Keratinocyte (primary cell): ENCODE measurements at regions not wholly inside any gene's neighbourhood (a gene's known extent, or its start where the extent isn't known, plus 50 kb on each side); places are given as distances from the start of the nearest gene placed in this dataset.

ENCODE experiments used
- DNase-seq: peaks from one replicate; pipeline ENCODE4 v3.0.0-alpha.2; 2011; ENCODE audit warnings: low read depth, missing footprints, low spot score
- FAIRE-seq: peaks from 2 replicates; lab custom pipeline; 2011; peaks lifted over from hg19 to GRCh38; lab: Jason Lieb, UNC
- H2AFZ ChIP-seq: 2 replicates; pipeline ENCODE4 v1.6.0; 2012; ENCODE audit warnings: low read length, control low read depth, inconsistent platforms; ENCODE audit not compliant: control insufficient read depth
- H3K27ac ChIP-seq: 2 replicates; pipeline ENCODE4 v1.5.1; 2011; ENCODE audit warnings: low read length; ENCODE audit not compliant: control insufficient read depth, insufficient read depth
- H3K27me3 ChIP-seq: 3 replicates; pipeline ENCODE4 v1.6.0; 2011; ENCODE audit warnings: low read length; ENCODE audit not compliant: control insufficient read depth, insufficient read depth; ENCODE audit errors: extremely low read depth
- H3K36me3 ChIP-seq, 2 experiments: 2 replicates in 1 of 2; 3 replicates in 1 of 2; pipeline ENCODE4 v1.5.1; 2011; ENCODE audit warnings: low read length in 2 of 2, mild to moderate bottlenecking in 1 of 2; ENCODE audit not compliant: control insufficient read depth in 2 of 2, insufficient read depth in 2 of 2; ENCODE audit errors: extremely low read depth in 1 of 2
- H3K4me1 ChIP-seq: 3 replicates; pipeline ENCODE4 v1.5.1; 2011; ENCODE audit warnings: low read length; ENCODE audit not compliant: control insufficient read depth, insufficient read depth; ENCODE audit errors: extremely low read depth
- H3K4me2 ChIP-seq: 3 replicates; pipeline ENCODE4 v1.6.0; 2011; ENCODE audit warnings: low read depth, low read length; ENCODE audit not compliant: control insufficient read depth, insufficient read depth; ENCODE audit errors: extremely low read depth
- H3K4me3 ChIP-seq, 3 experiments: fragments of 200-600 bp in 1 of 3; sonication (generic) in 1 of 3; 2 replicates in 2 of 3; 3 replicates in 1 of 3; pipeline ENCODE4 v1.5.1; 2011 to 2016; ENCODE audit warnings: low read length in 3 of 3, mild to moderate bottlenecking in 3 of 3, control low read depth in 2 of 3, inconsistent platforms in 1 of 3, low read depth in 1 of 3, mixed read lengths in 1 of 3, mixed run types in 1 of 3, moderate library complexity in 1 of 3; ENCODE audit not compliant: control insufficient read depth in 2 of 3, insufficient read depth in 2 of 3; ENCODE audit errors: extremely low read depth in 1 of 3
- H3K79me2 ChIP-seq: 2 replicates; pipeline ENCODE4 v1.6.0; 2012; ENCODE audit warnings: low read length; ENCODE audit not compliant: control insufficient read depth, insufficient read depth
- H3K9ac ChIP-seq: 3 replicates; pipeline ENCODE4 v1.6.0; 2011; ENCODE audit warnings: low read length; ENCODE audit not compliant: control insufficient read depth, insufficient read depth; ENCODE audit errors: extremely low read depth
- H3K9me1 ChIP-seq: 3 replicates; pipeline ENCODE4 v1.6.0; 2011; ENCODE audit warnings: low read length; ENCODE audit not compliant: control insufficient read depth, insufficient read depth; ENCODE audit errors: extremely low read depth
- H3K9me3 ChIP-seq: 2 replicates; pipeline ENCODE4 v1.5.1; 2012; ENCODE audit warnings: low read depth, low read length; ENCODE audit not compliant: control insufficient read depth
- H4K20me1 ChIP-seq: 3 replicates; pipeline ENCODE4 v1.6.0; 2011; ENCODE audit warnings: low read length; ENCODE audit not compliant: control insufficient read depth, insufficient read depth; ENCODE audit errors: extremely low read depth
- EZH2 ChIP-seq: IDR thresholded peaks from one replicate; pipeline ENCODE4 v1.6.1; 2012; ENCODE audit warnings: inconsistent platforms, mild to moderate bottlenecking, low read length, moderate library complexity
- dilution Hi-C: fragments of 300-500 bp; cut with MboI; formaldehyde crosslinking; loops from one replicate; pipeline ENCODE4 v1.7.0; 2020; ENCODE audit warnings: low sequenced_read_pairs; ENCODE audit not compliant: extremely low pct_ligation_motif_present
- TF ChIP-seq, protein P1 (sequence below), 3 experiments: IDR thresholded peaks in 1 of 3; conservative IDR thresholded peaks in 1 of 3; optimal IDR thresholded peaks in 1 of 3; 2 replicates in 2 of 3; 3 replicates in 1 of 3; pipeline versions ENCODE3 to v1.5.1; 2011; ENCODE audit warnings: low read length in 3 of 3, mild to moderate bottlenecking in 3 of 3, moderate library complexity in 2 of 3, control low read depth in 1 of 3, inconsistent platforms in 1 of 3; ENCODE audit not compliant: insufficient read depth in 2 of 3; ENCODE audit errors: extremely low read depth in 1 of 3

DNA sequence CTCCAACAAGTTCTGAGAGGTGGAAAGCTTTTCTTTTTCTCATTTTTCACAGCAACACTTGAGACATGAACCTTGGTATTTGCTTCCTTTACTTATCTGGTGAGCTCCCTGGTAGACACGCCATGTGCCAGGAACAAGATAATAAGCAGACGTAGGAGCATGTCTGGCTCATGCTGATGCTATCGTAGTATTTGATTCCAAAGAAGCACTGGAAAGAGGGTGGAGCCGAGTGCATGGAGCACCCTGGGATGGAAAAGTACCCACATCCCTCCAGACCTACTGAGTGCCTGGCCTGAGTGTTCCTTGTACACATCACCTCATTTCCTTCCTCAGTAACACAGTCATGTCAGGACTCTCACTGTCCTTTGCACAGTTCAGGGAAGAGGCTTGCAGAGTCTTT, 231.0 kb downstream of the CBLN1 start:
- no peak overlapping the region for H3K4me3 ChIP-seq
- FAIRE-seq (no peak), DNase-seq (no peak)
- no peak overlapping the region for H3K9ac ChIP-seq
- no peaks in the 10 kb centered on the region for H4K20me1 ChIP-seq
- H3K27me3 ChIP-seq = peaks cover 3% of the 10 kb centered on the region
- no peaks in the 10 kb centered on the region for H3K9me3 ChIP-seq
- dilution Hi-C loops = no loop called here
- H3K36me3 ChIP-seq = no peaks in the 10 kb centered on the region
- H2AFZ ChIP-seq = no peak overlapping the region
- no peak overlapping the region for H3K4me2 ChIP-seq
- no peak for TF ChIP-seq EZH2
- TF ChIP-seq, protein P1, sequence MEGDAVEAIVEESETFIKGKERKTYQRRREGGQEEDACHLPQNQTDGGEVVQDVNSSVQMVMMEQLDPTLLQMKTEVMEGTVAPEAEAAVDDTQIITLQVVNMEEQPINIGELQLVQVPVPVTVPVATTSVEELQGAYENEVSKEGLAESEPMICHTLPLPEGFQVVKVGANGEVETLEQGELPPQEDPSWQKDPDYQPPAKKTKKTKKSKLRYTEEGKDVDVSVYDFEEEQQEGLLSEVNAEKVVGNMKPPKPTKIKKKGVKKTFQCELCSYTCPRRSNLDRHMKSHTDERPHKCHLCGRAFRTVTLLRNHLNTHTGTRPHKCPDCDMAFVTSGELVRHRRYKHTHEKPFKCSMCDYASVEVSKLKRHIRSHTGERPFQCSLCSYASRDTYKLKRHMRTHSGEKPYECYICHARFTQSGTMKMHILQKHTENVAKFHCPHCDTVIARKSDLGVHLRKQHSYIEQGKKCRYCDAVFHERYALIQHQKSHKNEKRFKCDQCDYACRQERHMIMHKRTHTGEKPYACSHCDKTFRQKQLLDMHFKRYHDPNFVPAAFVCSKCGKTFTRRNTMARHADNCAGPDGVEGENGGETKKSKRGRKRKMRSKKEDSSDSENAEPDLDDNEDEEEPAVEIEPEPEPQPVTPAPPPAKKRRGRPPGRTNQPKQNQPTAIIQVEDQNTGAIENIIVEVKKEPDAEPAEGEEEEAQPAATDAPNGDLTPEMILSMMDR (optimal IDR thresholded peaks at IDR 0.05 in 1 of 3, IDR thresholded peaks at IDR 0.05 in 1 of 3, conservative IDR thresholded peaks at IDR 0.05 in 1 of 3; ENCODE audit: extremely low read depth in 1 of 3, insufficient read depth in 2 of 3, low read length in 3 of 3) = no peak
- H3K27ac ChIP-seq = no peak overlapping the region
- H3K9me1 ChIP-seq = no peaks in the 10 kb centered on the region
- H3K79me2 ChIP-seq = no peaks in the 10 kb centered on the region
- no peaks in the 10 kb centered on the region for H3K4me1 ChIP-seq

DNA sequence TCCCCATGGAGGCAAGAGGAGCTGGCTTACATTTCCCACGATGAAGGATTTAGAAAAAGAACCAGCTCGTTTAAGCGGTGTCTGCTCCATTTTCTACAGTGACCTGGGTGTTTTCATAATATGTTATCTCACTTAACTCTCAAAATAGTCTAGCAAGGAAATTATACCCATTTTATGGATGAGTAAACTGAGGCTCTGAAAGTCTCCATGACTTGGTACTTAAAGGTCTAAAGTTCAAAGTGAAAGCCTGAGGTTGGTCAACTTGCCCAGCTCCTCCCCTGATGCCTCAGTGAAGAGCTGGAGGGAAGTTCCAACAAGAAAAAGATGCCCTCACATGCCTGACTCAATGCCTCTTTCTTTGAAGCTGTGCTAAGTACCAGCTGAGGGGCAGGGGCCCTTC, 232.0 kb downstream of the CBLN1 start:
- TF ChIP-seq, protein P1 (optimal IDR thresholded peaks at IDR 0.05 in 1 of 3, IDR thresholded peaks at IDR 0.05 in 1 of 3, conservative IDR thresholded peaks at IDR 0.05 in 1 of 3; ENCODE audit: extremely low read depth in 1 of 3, insufficient read depth in 2 of 3, low read length in 3 of 3) = no peak
- TF ChIP-seq EZH2 = no peak
- dilution Hi-C loops = no loop called here
- Histone ChIP-seq H3K27ac (no peak overlapping the region), H3K79me2 (no peaks in the 10 kb centered on the region), H3K27me3 (no peaks in the 10 kb centered on the region), H4K20me1 (no peaks in the 10 kb centered on the region), H3K9me3 (no peaks in the 10 kb centered on the region), H2AFZ (no peak overlapping the region), H3K9me1 (no peaks in the 10 kb centered on the region), H3K9ac (no peak overlapping the region), H3K36me3 (no peaks in the 10 kb centered on the region), H3K4me1 (no peaks in the 10 kb centered on the region), H3K4me3 (no peak overlapping the region), H3K4me2 (no peak overlapping the region)
- FAIRE-seq (no peak), DNase-seq (no peak)
